Neuron (in vitro differentiated cells): ENCODE measurements at regions not wholly inside any gene's neighbourhood (a gene's known extent, or its start where the extent isn't known, plus 50 kb on each side); places are given as distances from the start of the nearest gene placed in this dataset.

Source experiments
- H2AFZ ChIP-seq: one replicate; pipeline ENCODE4 v1.6.1; 2013; ENCODE audit warnings: low read depth, mild to moderate bottlenecking, inconsistent platforms, low read length, moderate library complexity
- H3K27me3 ChIP-seq: one replicate; pipeline ENCODE4 v1.6.1; 2013; ENCODE audit warnings: low read length; ENCODE audit not compliant: insufficient read depth
- H3K36me3 ChIP-seq: one replicate; pipeline ENCODE4 v1.6.1; 2013; ENCODE audit warnings: low read length; ENCODE audit not compliant: insufficient read depth
- H3K4me1 ChIP-seq: one replicate; pipeline ENCODE4 v1.6.1; 2013; ENCODE audit warnings: low read length; ENCODE audit not compliant: insufficient read depth
- H3K4me3 ChIP-seq: 2 replicates; pipeline ENCODE4 v1.5.1; 2013; ENCODE audit warnings: mild to moderate bottlenecking, low read length, moderate library complexity
- H3K9me3 ChIP-seq: one replicate; pipeline ENCODE4 v1.6.1; 2013; ENCODE audit warnings: low read length

GRCh38 chr7:97499204-97499603 lies 232.7 kb upstream of the TAC1 start:
- H3K36me3 ChIP-seq: no peaks in the 10 kb centered on the region
- H2AFZ ChIP-seq: no peak overlapping the region
- H3K9me3 ChIP-seq: no peaks in the 10 kb centered on the region
- no peak overlapping the region for H3K4me3 ChIP-seq
- no peaks in the 10 kb centered on the region for H3K27me3 ChIP-seq
- no peaks in the 10 kb centered on the region for H3K4me1 ChIP-seq

- H3K36me3 ChIP-seq: no peaks in the 10 kb centered on the region
- H3K4me1 ChIP-seq: peaks cover 5% of the 10 kb centered on the region
- no peaks in the 10 kb centered on the region for H3K9me3 ChIP-seq
- H3K27me3 ChIP-seq: no peaks in the 10 kb centered on the region
- H3K4me3 ChIP-seq: no peak overlapping the region
- no peak overlapping the region for H2AFZ ChIP-seq
These were observed 228.4 kb upstream of the TAC1 start for GRCh38 chr7:97503367-97504094.

- H3K4me1 ChIP-seq: peaks cover 5% of the 10 kb centered on the region
- no peak overlapping the region for H3K4me3 ChIP-seq
- H3K27me3 ChIP-seq: no peaks in the 10 kb centered on the region
- no peak overlapping the region for H2AFZ ChIP-seq
- no peaks in the 10 kb centered on the region for H3K9me3 ChIP-seq
- H3K36me3 ChIP-seq: no peaks in the 10 kb centered on the region
These were observed 225.2 kb upstream of the TAC1 start for GRCh38 chr7:97506728-97507127.

GRCh38 chr7:97512441-97513207 lies 219.3 kb upstream of the TAC1 start:
- Histone ChIP-seq H3K9me3 (no peaks in the 10 kb centered on the region), H2AFZ (no peak overlapping the region), H3K4me1 (peaks cover 3% of the 10 kb centered on the region), H3K27me3 (peaks cover 4% of the 10 kb centered on the region), H3K36me3 (no peaks in the 10 kb centered on the region), H3K4me3 (no peak overlapping the region)

- no peaks in the 10 kb centered on the region for H3K36me3 ChIP-seq
- peaks cover 9% of the 10 kb centered on the region for H3K27me3 ChIP-seq
- no peak overlapping the region for H3K4me3 ChIP-seq
These were observed 218.6 kb upstream of the TAC1 start for GRCh38 chr7:97513326-97513725.

GRCh38 chr7:97541188-97541587 lies 190.7 kb upstream of the TAC1 start:
- Histone ChIP-seq H2AFZ (no peak overlapping the region), H3K4me1 (no peaks in the 10 kb centered on the region), H3K36me3 (no peaks in the 10 kb centered on the region), H3K9me3 (no peaks in the 10 kb centered on the region), H3K4me3 (no peak overlapping the region), H3K27me3 (no peaks in the 10 kb centered on the region)

More at GRCh38 chr7:97513326-97513725, 218.6 kb upstream of the TAC1 start:
- peaks cover 3% of the 10 kb centered on the region for H3K4me1 ChIP-seq
- H3K9me3 ChIP-seq: no peaks in the 10 kb centered on the region
- no peak overlapping the region for H2AFZ ChIP-seq

- Histone ChIP-seq H3K27me3 (no peaks in the 10 kb centered on the region), H3K4me1 (no peaks in the 10 kb centered on the region), H3K36me3 (no peaks in the 10 kb centered on the region), H3K4me3 (no peak overlapping the region), H2AFZ (no peak overlapping the region), H3K9me3 (no peaks in the 10 kb centered on the region)
These were observed 175.9 kb upstream of the TAC1 start for GRCh38 chr7:97555857-97556421.

- Histone ChIP-seq H3K4me1 (no peaks in the 10 kb centered on the region), H3K4me3 (no peak overlapping the region), H2AFZ (no peak overlapping the region), H3K36me3 (no peaks in the 10 kb centered on the region), H3K9me3 (no peaks in the 10 kb centered on the region), H3K27me3 (peaks cover 2% of the 10 kb centered on the region)
These were observed 166.2 kb upstream of the TAC1 start for GRCh38 chr7:97565665-97566064.

GRCh38 chr7:97573065-97573464 lies 158.8 kb upstream of the TAC1 start:
- Histone ChIP-seq H3K36me3 (no peaks in the 10 kb centered on the region), H3K9me3 (no peaks in the 10 kb centered on the region), H2AFZ (no peak overlapping the region), H3K4me1 (peaks cover 3% of the 10 kb centered on the region), H3K27me3 (no peaks in the 10 kb centered on the region), H3K4me3 (no peak overlapping the region)

GRCh38 chr7:97576043-97576442 lies 155.8 kb upstream of the TAC1 start:
- H3K4me3 ChIP-seq: no peak overlapping the region
- H3K27me3 ChIP-seq: no peaks in the 10 kb centered on the region
- H3K36me3 ChIP-seq: no peaks in the 10 kb centered on the region
- H3K9me3 ChIP-seq: no peaks in the 10 kb centered on the region
- H3K4me1 ChIP-seq: peaks cover 3% of the 10 kb centered on the region
- no peak overlapping the region for H2AFZ ChIP-seq

- H3K27me3 ChIP-seq: no peaks in the 10 kb centered on the region
- H3K4me3 ChIP-seq: no peak overlapping the region
- no peaks in the 10 kb centered on the region for H3K36me3 ChIP-seq
- H2AFZ ChIP-seq: no peak overlapping the region
- no peaks in the 10 kb centered on the region for H3K9me3 ChIP-seq
- H3K4me1 ChIP-seq: no peaks in the 10 kb centered on the region
These were observed 153.7 kb upstream of the TAC1 start for GRCh38 chr7:97578225-97578624.

GRCh38 chr7:97580205-97580604 lies 151.7 kb upstream of the TAC1 start:
- Histone ChIP-seq H3K27me3 (no peaks in the 10 kb centered on the region), H3K36me3 (no peaks in the 10 kb centered on the region)

GRCh38 chr7:97595439-97595838 lies 136.4 kb upstream of the TAC1 start:
- no peaks in the 10 kb centered on the region for H3K27me3 ChIP-seq
- no peaks in the 10 kb centered on the region for H3K36me3 ChIP-seq
- H3K9me3 ChIP-seq: no peaks in the 10 kb centered on the region
- no peaks in the 10 kb centered on the region for H3K4me1 ChIP-seq
- no peak overlapping the region for H2AFZ ChIP-seq
- no peak overlapping the region for H3K4me3 ChIP-seq

More at GRCh38 chr7:97580205-97580604, 151.7 kb upstream of the TAC1 start:
- Histone ChIP-seq H3K4me3 (no peak overlapping the region), H3K9me3 (no peaks in the 10 kb centered on the region), H3K4me1 (no peaks in the 10 kb centered on the region), H2AFZ (no peak overlapping the region)
